ENCODE measurements at regions not wholly inside any gene's neighbourhood (a gene's known extent, or its start where the extent isn't known, plus 50 kb on each side); places are given as distances from the start of the nearest gene placed in this dataset.

DNA sequence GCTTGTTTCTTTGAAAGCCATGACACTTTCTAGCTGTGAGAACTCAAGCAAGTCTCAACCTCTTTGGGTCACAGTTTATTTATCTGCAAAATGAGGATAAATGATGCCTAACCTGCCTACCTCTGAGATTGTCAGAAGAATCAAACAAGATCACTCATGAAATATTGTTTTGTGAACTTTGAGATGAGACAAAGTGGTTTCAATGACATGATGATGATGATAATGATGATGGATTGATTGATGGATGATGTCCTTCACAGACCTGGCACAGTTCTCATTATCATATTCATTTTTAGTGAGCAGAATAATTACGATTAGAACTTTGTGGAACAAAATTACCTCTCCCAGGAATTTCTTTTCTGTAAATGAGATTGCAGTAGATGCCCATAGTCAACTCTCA lies 129.2 kb downstream of the HHIPL2 start:
- TF ChIP-seq POLR2A (IDR thresholded peaks at IDR 0.05), result no peak
- TF ChIP-seq, protein P1, sequence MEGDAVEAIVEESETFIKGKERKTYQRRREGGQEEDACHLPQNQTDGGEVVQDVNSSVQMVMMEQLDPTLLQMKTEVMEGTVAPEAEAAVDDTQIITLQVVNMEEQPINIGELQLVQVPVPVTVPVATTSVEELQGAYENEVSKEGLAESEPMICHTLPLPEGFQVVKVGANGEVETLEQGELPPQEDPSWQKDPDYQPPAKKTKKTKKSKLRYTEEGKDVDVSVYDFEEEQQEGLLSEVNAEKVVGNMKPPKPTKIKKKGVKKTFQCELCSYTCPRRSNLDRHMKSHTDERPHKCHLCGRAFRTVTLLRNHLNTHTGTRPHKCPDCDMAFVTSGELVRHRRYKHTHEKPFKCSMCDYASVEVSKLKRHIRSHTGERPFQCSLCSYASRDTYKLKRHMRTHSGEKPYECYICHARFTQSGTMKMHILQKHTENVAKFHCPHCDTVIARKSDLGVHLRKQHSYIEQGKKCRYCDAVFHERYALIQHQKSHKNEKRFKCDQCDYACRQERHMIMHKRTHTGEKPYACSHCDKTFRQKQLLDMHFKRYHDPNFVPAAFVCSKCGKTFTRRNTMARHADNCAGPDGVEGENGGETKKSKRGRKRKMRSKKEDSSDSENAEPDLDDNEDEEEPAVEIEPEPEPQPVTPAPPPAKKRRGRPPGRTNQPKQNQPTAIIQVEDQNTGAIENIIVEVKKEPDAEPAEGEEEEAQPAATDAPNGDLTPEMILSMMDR (IDR thresholded peaks at IDR 0.05), result no peak
- Histone ChIP-seq H3K27me3 (no peaks in the 10 kb centered on the region), H3K36me3 (no peaks in the 10 kb centered on the region), H3K27ac (no peak overlapping the region), H3K4me1 (no peaks in the 10 kb centered on the region), H3K4me3 (replicated peaks in 1 of 3) (no peak overlapping the region), H3K9me3 (no peaks in the 10 kb centered on the region)
- 68 to 74% methylated on average over 1 of the region's 1 CpG for WGBS, 2 donors
- no peak for DNase-seq
- intact Hi-C loops (cut with DNase I), result no loop called here

DNA sequence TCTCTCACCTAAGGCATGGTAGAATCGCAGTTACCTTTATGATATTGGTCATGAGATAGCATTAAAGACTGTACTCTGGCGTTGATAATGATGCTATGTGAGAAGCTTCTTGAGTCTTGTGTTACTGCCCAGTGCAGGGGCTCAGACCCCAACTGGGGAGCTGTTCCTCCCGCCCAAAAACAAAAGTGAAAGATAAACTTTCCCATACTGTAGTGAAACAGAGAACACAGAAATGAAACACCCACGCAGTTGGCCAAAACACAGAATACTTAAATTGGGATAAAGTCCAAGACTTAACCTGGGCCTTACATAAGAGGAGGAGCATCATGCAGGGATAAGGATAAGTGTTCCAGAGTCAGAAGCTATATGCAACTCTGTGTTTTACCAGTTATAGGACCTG lies 130.6 kb downstream of the HHIPL2 start:
- Histone ChIP-seq H3K27me3 (no peaks in the 10 kb centered on the region), H3K4me1 (no peaks in the 10 kb centered on the region), H3K36me3 (no peaks in the 10 kb centered on the region), H3K4me3 (replicated peaks in 1 of 3) (no peak overlapping the region), H3K27ac (no peak overlapping the region), H3K9me3 (no peaks in the 10 kb centered on the region)
- 82 to 84% methylated on average over 4 of the region's 4 CpGs for WGBS, 2 donors
- intact Hi-C loops (cut with DNase I), result no loop called here
- DNase-seq, result no peak
- TF ChIP-seq, protein P1 (IDR thresholded peaks at IDR 0.05), result no peak
- no peak for TF ChIP-seq POLR2A (IDR thresholded peaks at IDR 0.05)

DNA sequence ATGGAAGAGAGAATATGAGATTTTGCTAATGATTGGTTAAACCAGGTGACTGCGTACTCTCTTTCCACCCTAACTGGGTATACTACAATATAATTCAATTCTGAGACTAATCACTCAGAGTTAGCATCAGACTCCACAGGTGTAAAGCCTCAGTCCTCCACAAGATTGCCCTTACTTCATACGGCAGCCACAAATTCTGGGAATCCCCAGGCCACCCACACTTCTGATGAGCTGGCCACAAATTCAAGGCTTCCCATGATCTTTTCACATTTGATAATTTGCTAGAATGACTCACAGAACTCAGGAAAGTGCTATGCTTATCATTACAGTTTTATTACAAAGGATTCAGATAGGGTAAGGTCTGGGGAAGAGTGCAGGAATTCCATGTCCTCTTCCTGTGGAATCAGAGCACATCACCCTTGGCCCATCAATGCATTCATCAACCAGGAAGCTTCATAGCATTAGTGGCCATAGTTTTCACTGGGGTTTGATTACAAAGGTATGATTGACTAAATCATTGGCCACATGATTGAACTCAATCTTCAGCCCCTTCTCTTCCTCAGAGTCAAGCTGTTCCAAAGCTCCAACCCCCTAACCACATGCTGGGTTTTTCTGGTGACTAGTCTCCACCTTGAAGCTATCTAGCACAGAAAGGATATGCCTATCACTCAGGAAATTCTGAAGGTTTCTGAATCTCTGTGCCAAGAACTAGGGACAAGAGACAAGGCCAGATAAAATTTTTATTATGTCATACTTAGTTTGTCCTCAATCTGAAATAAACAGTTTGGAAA lies 131.7 kb downstream of the HHIPL2 start:
- Histone ChIP-seq H3K4me1 (no peaks in the 10 kb centered on the region), H3K27me3 (no peaks in the 10 kb centered on the region), H3K4me3 (replicated peaks in 1 of 3) (no peak overlapping the region), H3K9me3 (no peaks in the 10 kb centered on the region), H3K36me3 (no peaks in the 10 kb centered on the region), H3K27ac (no peak overlapping the region)
- 92 to 98% methylated on average over 2 of the region's 2 CpGs for WGBS, 2 donors
- TF ChIP-seq, protein P1 (IDR thresholded peaks at IDR 0.05), result no peak
- TF ChIP-seq POLR2A (IDR thresholded peaks at IDR 0.05), result no peak
- DNase-seq, result no peak
- intact Hi-C loops (cut with DNase I), result no loop called here

DNA sequence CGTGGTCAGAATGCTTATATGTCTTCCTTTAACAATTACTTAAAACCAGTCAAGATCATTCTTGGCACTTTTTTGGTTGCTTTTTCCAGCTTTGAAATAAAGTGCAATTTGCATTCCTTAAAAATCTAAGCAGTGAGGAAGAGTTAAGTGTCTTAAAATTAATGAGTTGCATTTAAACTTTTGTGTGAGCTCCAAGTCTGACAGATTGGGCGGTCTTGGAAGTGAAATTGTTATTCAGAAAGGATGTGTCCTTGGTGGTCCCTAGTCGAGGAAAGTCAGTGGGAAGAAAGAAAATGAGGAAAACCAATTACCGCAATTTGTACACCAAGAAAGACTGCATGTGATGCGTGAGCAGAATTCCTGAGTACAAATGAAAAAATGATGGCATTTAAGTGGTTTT lies 132.5 kb downstream of the HHIPL2 start:
- intact Hi-C loops (cut with DNase I), result no loop called here
- WGBS, 2 donors, result 79 to 89% methylated on average over 5 of the region's 5 CpGs
- TF ChIP-seq, protein P1 (IDR thresholded peaks at IDR 0.05), result no peak
- TF ChIP-seq POLR2A (IDR thresholded peaks at IDR 0.05), result no peak

DNA sequence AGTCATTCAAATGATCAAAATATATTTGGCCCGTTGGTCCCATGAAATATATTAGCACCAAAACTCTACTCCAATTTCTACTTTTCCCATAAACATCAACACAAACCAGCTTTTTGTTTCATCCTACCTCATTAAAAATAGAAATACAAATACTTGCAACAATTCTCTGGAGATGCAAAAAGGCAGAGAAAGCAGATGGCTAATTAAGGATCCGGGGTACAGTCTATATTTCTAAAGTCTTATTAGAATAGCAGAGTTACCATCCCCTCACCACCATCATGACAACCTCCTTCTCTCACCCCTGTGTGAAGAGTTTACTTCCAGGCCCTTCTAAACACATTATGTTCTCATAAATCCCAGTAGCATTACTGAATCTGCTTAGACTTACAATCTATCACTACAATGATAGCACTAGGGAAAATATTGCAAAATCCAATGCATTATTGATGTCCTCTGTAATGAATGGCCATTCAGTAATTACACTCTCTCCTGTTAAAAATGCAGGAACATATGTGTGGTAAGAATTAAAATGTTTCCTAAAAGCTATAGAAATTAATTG lies 133.8 kb downstream of the HHIPL2 start:
- Histone ChIP-seq H3K4me3 (replicated peaks in 1 of 3) (no peak overlapping the region), H3K9me3 (no peaks in the 10 kb centered on the region), H3K36me3 (no peaks in the 10 kb centered on the region), H3K27me3 (no peaks in the 10 kb centered on the region), H3K27ac (no peak overlapping the region), H3K4me1 (no peaks in the 10 kb centered on the region)
- WGBS, 2 donors, result 86 to 89% methylated on average over 2 of the region's 2 CpGs
- DNase-seq, result no peak
- intact Hi-C loops (cut with DNase I), result no loop called here
- no peak for TF ChIP-seq POLR2A (IDR thresholded peaks at IDR 0.05)
- TF ChIP-seq, protein P1 (IDR thresholded peaks at IDR 0.05), result no peak

More for the DNA sequence above, 132.5 kb downstream of the HHIPL2 start:
- Histone ChIP-seq H3K4me1 (no peaks in the 10 kb centered on the region), H3K36me3 (no peaks in the 10 kb centered on the region), H3K27me3 (no peaks in the 10 kb centered on the region), H3K4me3 (replicated peaks in 1 of 3) (no peak overlapping the region), H3K9me3 (no peaks in the 10 kb centered on the region), H3K27ac (no peak overlapping the region)
- no peak for DNase-seq
